GM06990 (cell line): ENCODE measurements at regions not wholly inside any gene's neighbourhood (a gene's known extent, or its start where the extent isn't known, plus 50 kb on each side); places are given as distances from the start of the nearest gene placed in this dataset.

Experiments used
- DNase-seq: peaks from one replicate; pipeline ENCODE4 v3.0.0-alpha.2; 2011; ENCODE audit not compliant: insufficient read length; ENCODE audit errors: extremely low read depth
- H3K27me3 ChIP-seq: replicated peaks from 2 replicates; pipeline ENCODE4 v1.6.0; 2011; ENCODE audit warnings: low read length; ENCODE audit not compliant: control insufficient read depth, insufficient read depth
- H3K36me3 ChIP-seq: 2 replicates; pipeline ENCODE4 v1.5.1; 2011; ENCODE audit warnings: low read length; ENCODE audit not compliant: control insufficient read depth, insufficient read depth
- H3K4me3 ChIP-seq: replicated peaks from 2 replicates; pipeline ENCODE4 v1.5.1; 2011; ENCODE audit warnings: low read depth, mild to moderate bottlenecking, control low read depth, low read length
- TF ChIP-seq, protein P1 (sequence below): IDR thresholded peaks from 2 replicates; pipeline ENCODE4 v1.5.1; 2011; ENCODE audit warnings: low read length, control low read depth, mild to moderate bottlenecking, inconsistent platforms; ENCODE audit not compliant: insufficient read depth, poor library complexity, severe bottlenecking

DNA sequence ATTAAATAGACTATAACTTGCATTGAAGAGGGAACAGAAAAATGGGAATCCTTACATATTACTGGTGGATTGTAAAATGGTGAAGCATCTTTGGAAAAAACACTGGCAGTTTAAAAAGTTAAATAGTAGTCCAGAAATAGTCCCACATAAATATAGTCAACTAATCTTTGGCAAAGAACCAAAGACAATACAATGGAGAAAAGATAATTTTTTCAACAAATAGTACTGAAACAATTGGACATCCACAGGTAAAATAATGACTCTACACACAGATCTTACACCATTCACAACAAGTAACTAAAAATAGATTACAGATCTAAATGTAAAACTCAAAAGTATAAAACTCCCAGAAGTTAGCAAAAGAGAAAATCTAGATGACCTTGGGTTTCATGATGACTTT lies 259.1 kb upstream of the CEP162 start:
- DNase-seq = no peak
- no peak overlapping the region for H3K4me3 ChIP-seq
- TF ChIP-seq, protein P1, sequence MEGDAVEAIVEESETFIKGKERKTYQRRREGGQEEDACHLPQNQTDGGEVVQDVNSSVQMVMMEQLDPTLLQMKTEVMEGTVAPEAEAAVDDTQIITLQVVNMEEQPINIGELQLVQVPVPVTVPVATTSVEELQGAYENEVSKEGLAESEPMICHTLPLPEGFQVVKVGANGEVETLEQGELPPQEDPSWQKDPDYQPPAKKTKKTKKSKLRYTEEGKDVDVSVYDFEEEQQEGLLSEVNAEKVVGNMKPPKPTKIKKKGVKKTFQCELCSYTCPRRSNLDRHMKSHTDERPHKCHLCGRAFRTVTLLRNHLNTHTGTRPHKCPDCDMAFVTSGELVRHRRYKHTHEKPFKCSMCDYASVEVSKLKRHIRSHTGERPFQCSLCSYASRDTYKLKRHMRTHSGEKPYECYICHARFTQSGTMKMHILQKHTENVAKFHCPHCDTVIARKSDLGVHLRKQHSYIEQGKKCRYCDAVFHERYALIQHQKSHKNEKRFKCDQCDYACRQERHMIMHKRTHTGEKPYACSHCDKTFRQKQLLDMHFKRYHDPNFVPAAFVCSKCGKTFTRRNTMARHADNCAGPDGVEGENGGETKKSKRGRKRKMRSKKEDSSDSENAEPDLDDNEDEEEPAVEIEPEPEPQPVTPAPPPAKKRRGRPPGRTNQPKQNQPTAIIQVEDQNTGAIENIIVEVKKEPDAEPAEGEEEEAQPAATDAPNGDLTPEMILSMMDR = no peak

DNA sequence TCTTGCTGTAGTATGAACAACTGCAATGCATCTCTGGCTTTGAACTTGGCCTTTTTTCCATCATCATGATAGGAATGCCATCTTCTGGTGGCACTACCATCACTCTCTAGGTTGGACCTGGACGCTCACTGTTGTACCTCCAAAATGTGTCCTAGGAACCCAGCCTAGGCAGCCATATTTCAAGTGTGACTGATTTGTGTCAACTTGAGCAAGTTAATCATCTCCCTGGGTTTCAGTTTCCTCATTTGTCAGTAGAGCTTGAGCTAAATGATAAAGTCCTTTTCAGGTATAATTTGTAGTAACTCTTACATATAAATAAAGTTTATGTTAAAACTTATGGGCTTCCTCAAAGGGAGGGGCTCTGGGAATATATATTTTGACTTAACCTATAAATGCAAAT lies 241.7 kb upstream of the CEP162 start:
- H3K27me3 ChIP-seq = no peaks in the 10 kb centered on the region
- DNase-seq = no peak
- TF ChIP-seq, protein P1 = no peak
- no peak overlapping the region for H3K4me3 ChIP-seq
- H3K36me3 ChIP-seq = no peaks in the 10 kb centered on the region

More for the DNA sequence above, 259.1 kb upstream of the CEP162 start:
- H3K27me3 ChIP-seq = no peaks in the 10 kb centered on the region
- H3K36me3 ChIP-seq = no peaks in the 10 kb centered on the region

GRCh38 chr6:84467296-84467695 lies 239.9 kb upstream of the CEP162 start:
- Histone ChIP-seq H3K27me3 (no peaks in the 10 kb centered on the region), H3K4me3 (no peak overlapping the region), H3K36me3 (no peaks in the 10 kb centered on the region)
- DNase-seq = no peak
- TF ChIP-seq, protein P1 = no peak

DNA sequence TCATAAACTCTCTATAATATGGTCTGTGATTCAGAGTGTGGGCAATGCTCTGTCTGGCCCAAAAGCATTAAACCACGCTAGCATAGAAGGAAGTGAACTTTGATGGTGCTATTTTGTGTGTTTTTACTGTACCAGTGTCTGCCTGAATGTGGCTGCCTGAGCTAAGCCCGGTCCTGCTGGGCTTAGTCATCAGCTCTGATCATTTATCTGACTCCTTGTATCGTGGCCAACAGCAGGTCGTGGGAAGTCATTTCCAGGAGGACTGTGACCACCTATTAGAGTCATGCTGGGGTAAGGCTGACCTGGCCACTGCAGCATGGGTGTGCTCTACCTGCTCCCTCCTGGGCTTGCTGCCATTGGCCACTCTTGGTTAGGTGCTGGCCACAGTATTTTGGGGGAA lies 239.1 kb upstream of the CEP162 start:
- Histone ChIP-seq H3K36me3 (no peaks in the 10 kb centered on the region), H3K4me3 (no peak overlapping the region), H3K27me3 (no peaks in the 10 kb centered on the region)
- no peak for DNase-seq
- TF ChIP-seq, protein P1 = no peak

- no peaks in the 10 kb centered on the region for H3K36me3 ChIP-seq
- H3K27me3 ChIP-seq = no peaks in the 10 kb centered on the region
- DNase-seq = no peak
- TF ChIP-seq, protein P1 = no peak
- H3K4me3 ChIP-seq = no peak overlapping the region
Observed at GRCh38 chr6:84464471-84464870, 237.0 kb upstream of the CEP162 start.

DNA sequence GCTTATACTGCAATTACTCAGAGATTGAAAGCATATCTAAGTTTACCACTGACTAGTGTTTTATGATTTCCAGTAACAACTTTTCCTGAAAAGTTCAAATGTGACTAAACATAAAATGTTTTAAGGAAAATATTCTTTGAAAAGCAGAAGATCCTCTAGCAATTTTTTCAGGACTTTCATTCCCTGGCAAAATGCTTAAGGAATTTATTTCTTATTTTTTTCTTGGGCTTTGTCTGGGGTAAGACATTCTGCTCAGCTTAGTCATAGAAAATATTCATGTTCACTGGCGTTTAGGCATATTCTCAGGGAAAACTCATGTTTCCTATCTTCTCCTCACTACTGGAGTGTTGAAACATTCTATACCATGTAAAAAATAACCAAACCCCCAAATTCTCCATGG lies 235.3 kb upstream of the CEP162 start:
- Histone ChIP-seq H3K4me3 (no peak overlapping the region), H3K36me3 (no peaks in the 10 kb centered on the region), H3K27me3 (no peaks in the 10 kb centered on the region)
- DNase-seq = no peak
- TF ChIP-seq, protein P1 = no peak
